Hematopoietic multipotent progenitor cell treated with erythropoietin and hydrocortisone succinate and interleukin-3 and kit ligand, for 4 days (in vitro differentiated cells): ENCODE measurements at regions not wholly inside any gene's neighbourhood (a gene's known extent, or its start where the extent isn't known, plus 50 kb on each side); places are given as distances from the start of the nearest gene placed in this dataset.
"Not testable (repeated sequence)": the region's sequence is repeated elsewhere in the genome, so short reads cannot be mapped to it uniquely, and the experiment has no call there.

Experiments
- DNase-seq: peaks from one replicate; pipeline ENCODE4 v3.0.0-alpha.2; 2015

DNA sequence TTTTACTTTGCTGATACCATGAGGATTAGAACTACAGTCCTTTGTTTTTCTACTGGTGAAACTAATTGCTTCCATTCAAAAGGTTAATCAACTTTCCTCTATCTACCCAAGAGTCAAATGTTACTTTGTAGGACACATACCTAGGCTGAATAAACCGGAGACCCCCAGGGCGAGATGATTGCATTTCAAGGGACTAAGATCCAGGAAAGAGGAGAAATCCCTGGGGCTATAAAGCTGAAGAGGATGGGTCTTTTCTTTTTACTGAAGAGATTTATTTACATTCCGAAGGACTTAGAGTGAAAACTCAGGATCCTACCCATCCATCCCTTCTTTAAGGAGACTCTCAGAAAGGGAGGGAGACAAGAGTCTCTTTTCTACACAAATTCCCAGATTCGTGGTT lies 331.9 kb downstream of the CDH19 start:
- DNase-seq = no peak

GRCh38 chr18:66264130-66264529 lies 339.8 kb downstream of the CDH19 start:
- no peak for DNase-seq

- no peak for DNase-seq
Observed at GRCh38 chr18:66254121-66254520, 349.8 kb downstream of the CDH19 start.

DNA sequence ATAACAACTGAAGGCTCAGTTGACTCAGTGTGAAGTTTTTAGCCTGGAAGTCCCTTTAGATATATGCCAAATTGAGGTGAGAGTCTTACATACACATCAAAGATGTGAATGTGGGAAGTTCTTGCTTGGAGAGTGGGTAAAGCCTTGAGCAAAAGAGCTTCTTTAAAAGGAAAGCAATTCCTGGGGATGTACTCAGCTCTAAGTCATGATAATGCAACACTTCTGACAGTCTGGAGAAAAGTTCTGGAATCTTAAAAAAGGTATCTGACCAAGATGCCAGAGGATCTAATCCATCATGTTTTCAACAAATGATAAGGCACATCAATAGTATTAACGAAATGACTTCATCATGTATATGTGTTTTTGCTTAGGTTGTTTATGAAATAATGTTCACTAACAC lies 351.2 kb downstream of the CDH19 start:
- DNase-seq = no peak

GRCh38 chr18:66235206-66235605 lies 368.7 kb downstream of the CDH19 start:
- no peak for DNase-seq

DNA sequence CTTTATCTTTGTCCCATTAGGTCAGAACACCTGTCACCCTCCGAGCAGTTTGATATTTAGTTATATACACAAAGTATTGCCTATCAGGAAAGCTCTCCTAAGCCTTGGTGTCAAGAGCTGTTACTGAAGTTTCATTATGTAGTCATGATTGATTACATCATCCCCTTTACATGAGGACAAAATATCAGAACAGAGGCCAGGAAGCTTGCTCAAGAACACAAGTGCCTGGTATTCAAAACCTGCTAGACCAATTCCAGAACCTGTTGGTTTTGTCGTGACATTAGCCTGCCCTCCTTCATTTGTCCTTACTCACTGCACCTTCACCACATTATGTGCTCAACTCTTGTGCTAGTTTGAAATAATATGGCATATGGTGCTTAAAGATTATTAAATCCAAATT lies 377.1 kb downstream of the CDH19 start:
- no peak for DNase-seq

DNA sequence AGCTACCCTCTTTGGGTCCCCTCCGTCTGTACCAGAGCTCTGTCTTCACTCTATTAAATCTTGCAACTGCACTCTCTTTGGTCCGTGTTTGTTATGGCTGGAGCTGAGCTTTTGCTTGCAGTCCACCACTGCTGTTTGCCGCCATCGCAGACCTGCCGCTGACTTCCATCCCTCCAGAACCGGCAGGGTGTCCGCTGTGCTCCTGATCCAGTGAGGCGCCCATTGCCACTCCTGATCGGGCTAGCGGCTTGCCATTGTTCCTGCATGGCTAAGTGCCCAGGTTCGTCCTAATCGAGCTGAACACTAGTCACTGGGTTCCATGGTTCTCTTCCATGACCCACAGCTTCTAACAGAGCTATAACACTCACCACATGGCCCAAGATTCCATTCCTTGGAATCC lies 380.6 kb downstream of the CDH19 start:
- not testable (repeated sequence) for DNase-seq

DNA sequence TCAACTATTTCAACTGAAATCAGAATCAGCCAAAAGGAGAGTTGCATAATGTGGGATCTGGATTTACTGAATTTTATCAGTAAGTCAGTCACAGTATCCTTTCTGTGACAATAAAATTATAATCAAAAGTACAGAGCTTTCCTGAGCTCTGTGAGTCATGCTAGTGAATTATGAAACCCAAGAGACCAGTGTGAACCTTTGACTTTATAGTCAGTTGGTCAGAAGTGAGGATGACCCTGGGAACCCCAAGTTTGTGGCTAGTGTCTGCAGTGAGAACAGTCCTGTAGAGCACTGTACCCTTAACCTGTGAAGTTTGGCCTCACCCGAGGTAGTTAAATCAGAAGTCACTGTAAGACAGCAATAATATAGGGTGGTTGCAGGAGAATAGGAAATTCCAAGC lies 381.7 kb downstream of the CDH19 start:
- no peak for DNase-seq

DNA sequence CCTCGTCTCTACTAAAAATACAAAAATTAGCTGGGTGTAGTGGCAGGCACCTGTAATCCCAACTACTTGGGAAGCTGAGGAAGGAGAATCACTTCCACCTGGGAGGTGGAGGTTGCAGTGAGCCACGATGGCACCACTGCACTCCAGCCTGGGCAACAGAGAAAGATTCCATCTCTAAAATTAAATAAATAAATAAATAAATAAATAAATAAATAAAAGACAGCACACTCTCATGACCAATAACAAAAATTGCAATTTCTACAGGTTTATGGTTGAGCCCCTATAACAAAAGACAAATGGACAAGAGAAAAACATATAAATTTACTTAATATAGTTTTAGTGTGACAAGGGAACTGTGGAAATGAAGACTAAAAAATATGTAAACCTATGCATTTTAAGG lies 384.1 kb downstream of the CDH19 start:
- DNase-seq = no peak

DNA sequence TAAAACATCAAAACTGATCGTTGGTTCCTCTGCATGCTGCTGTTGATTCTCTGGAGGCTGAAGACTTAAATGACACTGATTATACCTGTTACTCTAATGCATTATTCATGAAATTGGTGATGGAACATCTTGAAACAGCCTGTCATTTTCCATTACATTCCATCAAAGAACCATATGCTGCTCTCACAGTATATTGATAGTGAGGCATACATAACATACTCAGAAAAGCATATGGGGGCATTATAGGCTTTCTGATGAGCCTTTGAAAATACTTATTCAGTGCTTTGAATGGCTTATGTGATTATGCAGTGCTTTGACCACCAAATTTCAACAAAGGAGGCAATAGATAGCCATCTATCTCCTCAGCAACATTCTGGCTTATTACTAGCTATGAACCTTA lies 392.1 kb downstream of the CDH19 start:
- DNase-seq = no peak

DNA sequence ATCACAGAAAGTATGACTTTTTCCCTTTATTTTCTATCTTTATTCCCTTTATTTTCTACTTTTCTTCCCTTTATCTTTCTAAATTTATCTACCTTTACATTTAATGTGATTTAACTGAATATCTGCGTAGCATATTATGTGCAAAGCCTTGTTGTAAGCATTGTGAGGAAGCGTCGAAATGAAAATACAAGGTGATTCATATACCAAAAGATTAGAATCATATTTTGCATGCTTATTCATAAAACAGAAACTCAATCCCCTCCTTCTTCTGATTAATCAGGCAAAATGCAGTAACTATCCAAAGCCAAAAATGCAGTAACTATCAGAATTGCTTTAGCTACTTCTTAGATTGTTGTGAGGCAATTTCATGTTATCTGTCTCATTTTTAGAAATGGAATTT lies 393.0 kb downstream of the CDH19 start:
- no peak for DNase-seq

DNA sequence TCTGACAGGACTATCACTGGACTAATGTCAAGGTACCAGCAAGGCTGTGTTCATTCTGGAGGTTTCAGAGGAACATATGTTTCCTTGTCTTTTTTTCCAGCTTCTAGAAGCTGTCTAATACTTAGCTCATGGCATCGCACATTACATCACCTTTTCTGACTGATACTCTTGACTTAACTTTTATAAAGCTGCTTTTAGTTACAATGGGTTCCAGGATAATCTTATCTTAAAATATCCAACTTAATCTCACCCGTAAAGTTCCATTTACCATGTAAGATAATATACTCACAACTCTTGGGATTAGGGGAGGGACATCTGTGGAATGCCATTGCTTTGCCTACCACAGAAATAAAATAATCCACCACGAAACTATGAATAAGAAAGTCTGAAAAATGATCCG lies 394.2 kb downstream of the CDH19 start:
- DNase-seq = no peak

GRCh38 chr18:66196805-66197204 lies 407.1 kb downstream of the CDH19 start:
- DNase-seq = no peak

- no peak for DNase-seq
Observed at GRCh38 chr18:66193938-66194337, 410.0 kb downstream of the CDH19 start.

DNA sequence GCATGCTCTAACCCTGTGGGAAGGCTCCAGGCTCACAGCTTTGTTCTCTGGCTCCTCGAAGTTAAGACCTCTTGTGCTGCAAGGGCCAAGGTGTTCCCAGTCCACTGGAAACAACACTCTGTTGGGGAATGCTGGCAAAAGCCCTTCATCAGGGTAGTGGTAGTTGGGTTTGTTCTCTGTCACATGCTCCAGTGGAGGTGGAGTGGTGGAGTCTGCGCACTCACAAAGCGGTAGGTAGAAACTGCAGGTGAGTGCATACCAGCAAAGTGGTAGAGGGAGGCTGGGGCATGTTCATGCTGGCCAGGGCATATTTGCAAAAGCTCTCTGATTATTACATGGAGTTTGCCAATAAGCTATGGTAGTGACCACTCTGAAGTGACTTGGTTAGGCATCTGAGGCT lies 410.5 kb downstream of the CDH19 start:
- no peak for DNase-seq

DNA sequence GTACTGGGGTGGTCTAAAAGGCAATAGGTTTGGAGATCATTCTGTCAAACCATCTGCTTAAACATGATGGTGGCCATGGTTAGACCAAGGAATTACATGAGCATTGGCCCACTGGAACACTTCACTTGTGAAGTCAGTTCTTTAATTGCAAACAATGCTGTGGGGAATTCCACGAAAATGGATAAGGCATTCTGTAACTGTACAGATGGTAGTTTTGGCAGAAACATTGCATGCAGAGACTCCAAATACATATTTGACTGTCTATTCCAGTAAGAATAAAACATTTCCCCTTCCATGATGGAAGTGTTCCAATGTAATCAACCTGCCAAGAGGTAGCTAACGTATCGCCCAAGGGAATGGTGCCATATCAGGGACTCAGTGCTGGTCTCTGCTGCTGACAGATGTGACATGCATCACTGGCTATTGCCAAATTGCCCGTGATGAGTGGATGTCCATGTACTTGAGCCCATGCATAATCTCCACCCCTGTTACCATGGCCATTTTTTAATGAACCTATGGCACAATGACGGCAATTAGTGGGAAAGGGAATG lies 417.9 kb downstream of the CDH7 start:
- DNase-seq = no peak

DNA sequence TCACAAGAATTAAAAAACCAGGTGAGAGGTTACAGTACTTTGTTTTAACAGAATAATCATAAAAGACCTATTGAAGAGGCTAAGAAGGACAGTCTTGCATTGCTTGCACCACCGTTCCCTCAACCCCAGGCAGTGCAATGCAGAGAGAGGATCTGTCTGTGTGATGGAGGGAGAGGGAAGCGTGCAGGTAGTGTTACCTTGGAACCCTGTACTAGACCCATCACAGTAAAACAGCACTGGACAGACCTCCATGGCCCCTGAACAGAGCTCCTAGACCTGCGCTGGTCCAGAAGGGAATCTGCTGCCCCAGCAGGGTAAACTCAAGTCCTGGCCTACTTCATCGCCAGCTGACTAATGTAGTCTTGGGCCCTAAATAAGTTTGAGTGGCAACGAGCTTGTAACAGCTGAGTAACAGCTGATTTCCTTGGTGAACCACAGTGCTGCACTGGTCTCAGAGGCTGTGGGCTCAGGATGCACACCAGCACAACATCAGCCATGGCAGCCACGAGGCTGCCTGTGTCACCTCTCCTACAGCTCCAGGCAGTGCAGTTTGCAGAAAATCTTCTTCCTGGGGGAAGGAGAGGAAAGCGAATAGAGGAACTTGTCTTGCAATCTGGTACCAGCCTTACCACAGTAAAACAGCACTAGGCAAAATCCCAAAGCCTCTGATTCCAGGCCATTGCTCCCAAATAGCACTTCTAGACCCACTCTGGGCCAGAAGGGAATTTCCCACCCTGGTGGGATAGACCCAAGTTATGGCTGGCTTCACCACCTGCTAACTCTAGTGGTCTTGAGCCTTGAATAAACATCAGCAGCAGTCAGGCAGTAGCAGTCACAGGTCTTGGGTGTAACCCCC lies 417.2 kb downstream of the CDH7 start:
- no peak for DNase-seq

DNA sequence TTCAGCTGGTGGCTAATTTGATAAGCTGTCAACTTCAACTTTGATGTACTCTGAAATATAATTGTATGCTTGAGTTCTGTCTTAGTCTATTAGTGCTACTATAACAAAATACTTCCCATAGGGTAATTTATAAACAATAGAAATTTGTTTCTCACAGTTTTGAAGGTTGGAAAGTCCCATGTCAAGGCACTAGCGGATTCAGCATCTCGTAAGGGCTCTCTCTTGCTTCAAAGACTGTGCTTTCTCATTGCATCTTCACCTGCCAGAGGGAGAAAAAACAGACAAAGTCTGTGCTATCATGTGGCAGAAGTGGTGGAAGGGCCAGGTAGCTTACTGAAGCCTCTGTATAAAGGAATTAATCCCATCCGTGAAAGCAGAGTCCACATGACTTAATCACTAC lies 409.2 kb downstream of the CDH7 start:
- DNase-seq = no peak

DNA sequence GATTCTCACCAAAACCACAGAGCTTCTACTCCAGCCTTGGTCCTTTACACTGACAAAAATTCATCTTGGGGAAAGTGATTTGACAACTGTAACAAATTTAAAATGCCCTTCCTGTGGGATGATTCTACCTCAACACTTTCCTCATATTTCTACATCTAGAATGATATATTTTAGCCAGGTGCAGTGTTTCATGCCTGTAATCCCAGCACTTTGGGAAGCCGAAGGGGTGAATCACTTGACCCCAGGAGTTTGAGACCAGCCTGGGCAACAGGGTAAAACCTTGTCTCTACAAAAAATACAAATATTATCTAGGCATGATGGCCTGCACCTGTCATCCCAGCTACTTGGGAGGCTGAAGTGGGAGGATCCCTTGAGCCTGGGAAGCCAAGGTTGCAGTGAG lies 408.6 kb downstream of the CDH7 start:
- no peak for DNase-seq

DNA sequence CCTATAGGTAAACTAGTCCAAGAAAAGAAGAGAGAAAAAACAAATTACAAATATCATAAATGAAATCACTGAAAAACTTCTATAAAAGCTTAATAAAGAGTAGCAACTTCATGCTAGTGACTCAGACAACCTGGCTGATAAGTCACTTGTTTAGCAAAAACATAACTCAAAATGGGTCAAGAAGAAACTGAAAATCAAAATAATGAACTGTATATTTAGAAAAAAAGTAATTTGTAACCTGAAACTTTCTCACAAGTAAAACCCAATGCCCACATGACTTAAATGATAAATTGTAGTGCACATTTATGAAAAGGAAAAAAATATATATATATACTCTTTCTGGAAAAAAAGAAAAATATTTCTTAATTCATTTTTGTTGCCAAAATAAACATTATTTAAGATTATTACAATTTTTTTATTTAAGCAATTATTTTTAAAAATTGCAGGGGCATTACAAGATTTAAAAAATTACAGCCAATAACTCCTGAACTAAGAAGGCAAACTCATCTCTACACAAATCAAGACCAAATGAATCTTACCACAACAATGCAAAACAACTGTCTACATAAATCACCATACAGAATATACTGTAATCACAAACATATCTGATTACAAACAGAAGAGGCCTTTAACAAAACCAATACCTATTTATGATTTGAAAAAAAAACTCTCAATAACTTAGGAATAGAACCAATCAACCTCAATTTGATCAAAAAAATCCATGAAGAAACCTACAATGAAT lies 406.3 kb downstream of the CDH7 start:
- DNase-seq = no peak

DNA sequence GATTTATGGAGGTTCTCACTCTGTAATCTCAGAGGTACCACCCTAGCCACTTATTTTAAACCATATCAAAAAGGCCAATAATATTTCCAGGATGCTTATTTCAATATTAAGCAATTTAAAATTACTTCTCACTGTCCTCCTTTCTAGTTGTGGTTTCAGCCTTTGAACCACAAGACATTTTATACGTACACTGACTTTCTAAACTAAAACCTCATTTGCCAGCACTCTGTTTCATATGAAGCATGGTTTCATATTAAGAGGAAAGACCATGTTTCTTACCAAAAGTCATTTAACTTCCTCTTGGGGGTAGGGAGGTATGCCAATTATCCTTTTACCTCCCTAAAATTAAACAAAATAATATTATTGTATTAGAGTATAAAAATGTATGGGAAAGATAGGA lies 399.8 kb downstream of the CDH7 start:
- DNase-seq = no peak

DNA sequence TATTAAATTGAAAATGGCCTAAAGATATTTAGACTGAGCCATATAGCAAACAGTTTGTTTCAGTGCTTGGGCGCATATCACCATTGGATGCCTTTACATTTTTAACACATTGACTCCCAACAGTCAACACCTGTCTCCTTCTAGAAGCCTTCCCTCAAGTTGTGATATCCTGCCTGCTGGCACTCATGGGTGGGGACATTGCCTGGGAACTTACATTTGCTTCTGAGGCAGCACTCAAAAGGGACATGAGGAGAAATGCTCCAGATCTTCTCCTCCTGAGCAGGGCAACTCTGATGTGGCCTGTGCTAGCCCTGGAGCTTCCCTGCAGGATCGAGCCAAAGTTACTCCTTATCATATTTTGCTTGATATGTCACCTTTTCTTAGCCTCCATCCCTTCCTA lies 392.2 kb downstream of the CDH7 start:
- no peak for DNase-seq

GRCh38 chr18:66141716-66142115 lies 390.9 kb downstream of the CDH7 start:
- DNase-seq = no peak

GRCh38 chr18:66138642-66139041 lies 387.8 kb downstream of the CDH7 start:
- no peak for DNase-seq
